HepG2 (cell line): ENCODE measurements at regions not wholly inside any gene's neighbourhood (a gene's known extent, or its start where the extent isn't known, plus 50 kb on each side); places are given as distances from the start of the nearest gene placed in this dataset.

Source experiments
- CHCHD3 ChIP-seq: sonication (generic); formaldehyde crosslinking; IDR thresholded peaks from 2 replicates; pipeline ENCODE4 v1.8.0; 2022; ENCODE audit warnings: mild to moderate bottlenecking, missing genetic modification reagents, moderate library complexity
- GABPA ChIP-seq, 2 experiments: IDR thresholded peaks; 2 replicates each; pipeline ENCODE4 v1.6.1; 2011 to 2016; ENCODE audit warnings: low read depth in 2 of 2, low read length in 1 of 2, missing biosample characterization in 1 of 2, missing genetic modification characterization in 1 of 2
- KDM1A ChIP-seq: IDR thresholded peaks from 2 replicates; pipeline ENCODE4 v1.6.1; 2016; ENCODE audit warnings: missing compliant biosample characterization
- POGZ ChIP-seq: sonication (generic); formaldehyde crosslinking; IDR thresholded peaks from 2 replicates; pipeline ENCODE4 v1.4.0; 2020; ENCODE audit warnings: mild to moderate bottlenecking, missing genetic modification reagents
- POLR2AphosphoS2 ChIP-seq: IDR thresholded peaks from 2 replicates; pipeline ENCODE4 v1.6.1; 2011; ENCODE audit warnings: low read depth, low read length, improper control_type of control experiment
- ZNF660 ChIP-seq: sonication (generic); formaldehyde crosslinking; IDR thresholded peaks from 2 replicates; pipeline ENCODE4 v1.5.1; 2020; ENCODE audit warnings: mild to moderate bottlenecking, low read depth, missing genetic modification reagents, borderline replicate concordance

DNA sequence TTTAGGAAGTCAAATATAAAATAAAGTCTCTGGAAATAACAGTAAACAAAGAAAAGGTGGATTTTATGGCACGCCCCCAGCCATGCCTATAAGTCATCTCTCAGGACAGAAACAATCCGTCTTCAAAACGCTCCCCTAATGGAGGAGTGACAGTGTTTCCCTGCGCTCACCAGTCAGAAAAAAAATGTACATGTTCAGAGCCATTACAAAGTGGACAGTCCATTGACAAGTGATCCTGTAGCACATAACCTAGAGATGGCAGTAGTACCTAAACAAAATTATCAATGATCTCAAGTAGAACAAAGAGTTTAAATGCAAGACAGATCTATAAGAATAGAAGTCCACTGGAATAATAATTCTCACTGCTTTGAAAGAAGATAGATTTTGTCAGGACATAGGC, 891.7 kb upstream of the MIR17HG start:
- TF ChIP-seq ZNF660 (CRISPR knock-in tag) (no peak), POGZ (CRISPR knock-in tag) (no peak), KDM1A (no peak), POLR2AphosphoS2 (no peak), CHCHD3 (no peak), GABPA (IDR thresholded peaks at IDR 0.05; ENCODE audit: low read depth, low read length) (no peak), GABPA (CRISPR knock-in tag; IDR thresholded peaks at IDR 0.05; ENCODE audit: low read depth) (no peak)
